ENCODE measurements at regions not wholly inside any gene's neighbourhood (a gene's known extent, or its start where the extent isn't known, plus 50 kb on each side); places are given as distances from the start of the nearest gene placed in this dataset.
A peak's percentile ranks its signal among the peaks of the same experiment; 100 is the strongest.

DNA sequence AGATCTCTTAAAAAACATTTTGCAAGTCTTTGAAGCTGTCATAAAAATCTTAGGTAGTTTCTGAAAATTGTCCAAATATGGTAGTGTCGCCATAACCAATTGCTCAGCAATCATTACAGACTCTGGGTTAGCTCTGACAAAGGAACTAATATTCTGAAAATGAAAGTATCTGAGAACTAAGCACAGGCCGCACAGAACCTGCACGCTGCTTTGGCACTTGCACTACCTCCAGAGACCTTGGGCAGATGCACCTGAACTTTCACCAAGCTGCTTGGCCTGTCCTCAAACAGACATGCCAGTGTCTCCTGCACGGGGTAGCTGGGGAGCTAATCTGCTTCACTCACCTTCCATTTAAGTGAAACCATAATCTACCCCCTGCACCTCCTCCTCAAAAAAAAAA lies 317.0 kb downstream of the MAF start:
- no peaks in the 10 kb centered on the region for H3K27me3 ChIP-seq (ENCODE audit: control insufficient read depth, insufficient read depth)
- DNase-seq = no peak
- H3K4me3 ChIP-seq (ENCODE audit: low read length) = no peak overlapping the region
- intact Hi-C loops (cut with DNase I) = no loop called here
- peaks cover 3% of the 10 kb centered on the region for H3K4me1 ChIP-seq (ENCODE audit: control insufficient read depth, insufficient read depth, low read length)
- 89% methylated on average over 4 of the region's 4 CpGs for WGBS
- ATAC-seq = no peak
- no peaks in the 10 kb centered on the region for H3K9me3 ChIP-seq (ENCODE audit: control insufficient read depth, low read length)
- no peak overlapping the region for H3K27ac ChIP-seq (ENCODE audit: low read length)

DNA sequence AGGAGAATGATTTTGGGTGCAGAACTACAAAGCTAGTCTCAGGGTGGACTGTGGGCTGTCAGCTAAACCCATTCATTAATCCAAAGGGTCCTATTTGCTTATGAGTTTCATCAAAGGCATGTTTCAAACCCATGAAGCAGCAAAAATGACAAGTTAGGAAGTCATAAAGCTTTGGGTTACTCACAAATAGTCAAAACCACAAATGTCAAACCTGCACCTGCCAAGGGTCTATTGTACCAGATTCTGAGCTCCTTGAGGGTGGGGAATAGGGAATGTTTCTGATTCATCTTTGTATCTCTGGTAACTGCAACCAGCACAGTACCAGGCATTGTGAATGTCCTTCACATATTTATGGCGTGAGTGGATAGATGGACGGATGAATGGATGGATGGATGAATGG lies 317.7 kb downstream of the MAF start:
- ATAC-seq = no peak
- H3K9me3 ChIP-seq (ENCODE audit: control insufficient read depth, low read length) = no peaks in the 10 kb centered on the region
- no peak for DNase-seq
- WGBS = 97% methylated on average over 2 of the region's 2 CpGs
- intact Hi-C loops (cut with DNase I) = no loop called here
- H3K4me1 ChIP-seq (ENCODE audit: control insufficient read depth, insufficient read depth, low read length) = peaks cover 3% of the 10 kb centered on the region
- H3K4me3 ChIP-seq (ENCODE audit: low read length) = no peak overlapping the region
- H3K27ac ChIP-seq (ENCODE audit: low read length) = no peak overlapping the region
- no peaks in the 10 kb centered on the region for H3K27me3 ChIP-seq (ENCODE audit: control insufficient read depth, insufficient read depth)

DNA sequence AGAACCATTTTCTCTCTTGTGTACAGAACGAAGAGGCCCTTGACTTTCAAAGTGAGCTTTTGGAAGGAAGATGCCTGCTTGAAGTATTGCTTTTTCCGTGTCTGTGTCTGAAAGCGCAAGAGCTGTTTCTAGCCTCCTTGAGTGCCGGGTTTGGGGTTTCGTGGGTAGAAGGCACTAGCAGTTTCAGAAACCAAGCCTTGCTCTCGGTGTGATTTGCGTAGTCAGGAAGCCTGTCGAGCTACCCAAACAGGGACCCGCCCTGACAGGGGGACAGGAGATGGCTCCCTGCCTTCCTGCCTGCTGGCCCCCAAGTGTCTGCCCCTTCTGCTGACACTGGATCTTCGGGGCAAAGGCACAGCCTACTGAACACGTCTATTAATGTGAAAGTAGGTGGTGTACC lies 322.0 kb downstream of the MAF start:
- H3K4me3 ChIP-seq (ENCODE audit: low read length) = no peak overlapping the region
- ATAC-seq (no peak), DNase-seq (no peak)
- intact Hi-C loops (cut with DNase I) = no loop called here
- no peaks in the 10 kb centered on the region for H3K4me1 ChIP-seq (ENCODE audit: control insufficient read depth, insufficient read depth, low read length)
- no peak overlapping the region for H3K27ac ChIP-seq (ENCODE audit: low read length)
- H3K9me3 ChIP-seq (ENCODE audit: control insufficient read depth, low read length) = no peaks in the 10 kb centered on the region
- 82% methylated on average over 11 of the region's 11 CpGs for WGBS
- H3K27me3 ChIP-seq (ENCODE audit: control insufficient read depth, insufficient read depth) = no peaks in the 10 kb centered on the region

GRCh38 chr16:79276501-79276900 lies 324.0 kb downstream of the MAF start:
- H3K27ac ChIP-seq (ENCODE audit: low read length) = no peak overlapping the region
- H3K27me3 ChIP-seq (ENCODE audit: control insufficient read depth, insufficient read depth) = no peaks in the 10 kb centered on the region
- no peaks in the 10 kb centered on the region for H3K4me1 ChIP-seq (ENCODE audit: control insufficient read depth, insufficient read depth, low read length)
- no peak overlapping the region for H3K4me3 ChIP-seq (ENCODE audit: low read length)
- no peak for DNase-seq
- 88% methylated on average over 6 of the region's 6 CpGs for WGBS
- no peaks in the 10 kb centered on the region for H3K9me3 ChIP-seq (ENCODE audit: control insufficient read depth, low read length)
- intact Hi-C loops (cut with DNase I) = no loop called here
- ATAC-seq = no peak

- intact Hi-C loops (cut with DNase I) = no loop called here
- Histone ChIP-seq H3K4me1 (ENCODE audit: control insufficient read depth, insufficient read depth, low read length) (no peaks in the 10 kb centered on the region), H3K9me3 (ENCODE audit: control insufficient read depth, low read length) (no peaks in the 10 kb centered on the region), H3K4me3 (ENCODE audit: low read length) (no peak overlapping the region), H3K27ac (ENCODE audit: low read length) (no peak overlapping the region), H3K27me3 (ENCODE audit: control insufficient read depth, insufficient read depth) (no peaks in the 10 kb centered on the region)
- DNase-seq (no peak), ATAC-seq (no peak)
- WGBS = 96% methylated on average over 4 of the region's 4 CpGs
Observed at GRCh38 chr16:79274264-79274663, 326.3 kb downstream of the MAF start.

DNA sequence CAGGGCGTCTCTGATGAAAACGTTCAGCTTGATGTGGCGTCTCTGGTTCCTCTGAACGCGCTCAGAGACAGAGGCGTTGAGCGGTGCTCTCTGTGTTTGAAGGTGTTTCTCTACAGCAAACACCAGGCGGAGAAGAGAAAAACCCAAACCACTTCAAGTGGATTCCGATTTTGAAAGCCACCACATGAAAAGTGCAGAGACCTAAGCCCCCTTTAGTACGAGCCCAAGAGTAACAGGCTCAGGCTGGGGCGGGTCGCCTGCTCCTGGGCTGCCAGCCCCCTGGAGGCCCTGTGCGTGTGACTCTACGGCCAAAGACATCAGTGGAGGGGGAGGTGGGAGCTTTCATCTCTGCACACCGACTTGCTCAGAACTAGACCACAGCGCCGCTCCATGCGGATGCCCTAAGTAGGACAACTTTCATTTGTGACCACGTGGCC lies 328.4 kb downstream of the MAF start:
- Histone ChIP-seq H3K4me3 (ENCODE audit: low read length) (no peak overlapping the region), H3K4me1 (ENCODE audit: control insufficient read depth, insufficient read depth, low read length) (no peaks in the 10 kb centered on the region), H3K27ac (ENCODE audit: low read length) (no peak overlapping the region), H3K9me3 (ENCODE audit: control insufficient read depth, low read length) (no peaks in the 10 kb centered on the region), H3K27me3 (ENCODE audit: control insufficient read depth, insufficient read depth) (no peaks in the 10 kb centered on the region)
- WGBS = 92% methylated on average over 19 of the region's 19 CpGs
- ATAC-seq (no peak), DNase-seq (peak in 1 of 3 donors; percentile 55)
- intact Hi-C loops (cut with DNase I) = no loop called here

- no peak for ATAC-seq
Observed at GRCh38 chr16:79271583-79271982, 329.0 kb downstream of the MAF start.

DNA sequence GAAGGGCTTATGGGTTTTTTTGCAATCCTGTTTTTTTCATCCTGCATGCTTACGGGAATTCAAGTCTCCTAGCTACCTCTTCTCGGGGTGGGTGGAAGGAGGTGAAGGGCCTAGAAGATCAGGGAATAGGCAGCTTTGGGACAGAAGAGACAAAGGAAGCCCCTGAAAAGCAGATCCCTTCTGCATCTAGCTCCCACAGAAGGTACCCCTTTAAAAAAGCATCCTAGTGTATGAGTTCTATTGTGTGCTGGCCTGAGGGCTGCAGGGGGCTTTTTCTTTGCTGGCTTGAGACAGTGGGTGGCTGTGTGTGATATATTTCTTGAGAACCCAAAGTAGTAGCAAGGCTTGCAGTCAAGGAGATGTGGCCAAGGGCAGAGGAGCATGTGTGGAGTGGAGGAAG lies 330.5 kb downstream of the MAF start:
- no peak overlapping the region for H3K27ac ChIP-seq (ENCODE audit: low read length)
- no peaks in the 10 kb centered on the region for H3K4me1 ChIP-seq (ENCODE audit: control insufficient read depth, insufficient read depth, low read length)
- H3K4me3 ChIP-seq (ENCODE audit: low read length) = no peak overlapping the region
- no peak for ATAC-seq
- 94% methylated on average over 2 of the region's 2 CpGs for WGBS
- intact Hi-C loops (cut with DNase I) = no loop called here
- H3K27me3 ChIP-seq (ENCODE audit: control insufficient read depth, insufficient read depth) = no peaks in the 10 kb centered on the region
- no peaks in the 10 kb centered on the region for H3K9me3 ChIP-seq (ENCODE audit: control insufficient read depth, low read length)
- no peak for DNase-seq

More at GRCh38 chr16:79271583-79271982, 329.0 kb downstream of the MAF start:
- no peaks in the 10 kb centered on the region for H3K4me1 ChIP-seq (ENCODE audit: control insufficient read depth, insufficient read depth, low read length)
- H3K27ac ChIP-seq (ENCODE audit: low read length) = no peak overlapping the region
- no peaks in the 10 kb centered on the region for H3K9me3 ChIP-seq (ENCODE audit: control insufficient read depth, low read length)
- 2% methylated on average over 1 of the region's 1 CpG for WGBS
- no peaks in the 10 kb centered on the region for H3K27me3 ChIP-seq (ENCODE audit: control insufficient read depth, insufficient read depth)
- no peak overlapping the region for H3K4me3 ChIP-seq (ENCODE audit: low read length)
- intact Hi-C loops (cut with DNase I) = no loop called here
- DNase-seq = no peak

- 80% methylated on average over 8 of the region's 8 CpGs for WGBS
- intact Hi-C loops (cut with DNase I) = no loop called here
- no peaks in the 10 kb centered on the region for H3K9me3 ChIP-seq (ENCODE audit: control insufficient read depth, low read length)
- no peaks in the 10 kb centered on the region for H3K4me1 ChIP-seq (ENCODE audit: control insufficient read depth, insufficient read depth, low read length)
- H3K27ac ChIP-seq (ENCODE audit: low read length) = no peak overlapping the region
- DNase-seq (no peak), ATAC-seq (no peak)
- H3K27me3 ChIP-seq (ENCODE audit: control insufficient read depth, insufficient read depth) = no peaks in the 10 kb centered on the region
- H3K4me3 ChIP-seq (ENCODE audit: low read length) = no peak overlapping the region
Observed at GRCh38 chr16:79269211-79269863, 331.2 kb downstream of the MAF start.

DNA sequence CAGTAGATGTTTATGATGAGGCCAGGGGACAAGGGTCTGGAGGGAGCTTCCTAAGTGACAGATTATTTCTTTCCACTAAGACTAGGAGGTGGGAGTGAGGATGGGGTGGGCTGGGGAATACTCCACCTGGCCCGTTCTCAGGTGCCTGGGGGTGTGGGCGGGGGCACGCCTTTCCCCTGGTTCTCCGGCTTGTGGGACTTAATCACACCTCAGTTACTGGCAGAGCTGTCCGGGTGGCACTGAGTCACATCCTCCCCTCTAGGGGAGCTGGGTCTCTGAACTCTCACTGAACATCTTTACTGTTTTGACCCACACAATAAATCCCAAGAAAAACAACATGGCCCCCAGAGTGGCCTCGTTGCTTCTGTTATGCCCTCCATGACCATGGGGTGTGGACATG lies 332.8 kb downstream of the MAF start:
- H3K4me1 ChIP-seq (ENCODE audit: control insufficient read depth, insufficient read depth, low read length) = no peaks in the 10 kb centered on the region
- H3K9me3 ChIP-seq (ENCODE audit: control insufficient read depth, low read length) = no peaks in the 10 kb centered on the region
- ATAC-seq (no peak), DNase-seq (no peak)
- H3K27ac ChIP-seq (ENCODE audit: low read length) = no peak overlapping the region
- H3K4me3 ChIP-seq (ENCODE audit: low read length) = no peak overlapping the region
- intact Hi-C loops (cut with DNase I) = no loop called here
- H3K27me3 ChIP-seq (ENCODE audit: control insufficient read depth, insufficient read depth) = no peaks in the 10 kb centered on the region
- 90% methylated on average over 6 of the region's 6 CpGs for WGBS

DNA sequence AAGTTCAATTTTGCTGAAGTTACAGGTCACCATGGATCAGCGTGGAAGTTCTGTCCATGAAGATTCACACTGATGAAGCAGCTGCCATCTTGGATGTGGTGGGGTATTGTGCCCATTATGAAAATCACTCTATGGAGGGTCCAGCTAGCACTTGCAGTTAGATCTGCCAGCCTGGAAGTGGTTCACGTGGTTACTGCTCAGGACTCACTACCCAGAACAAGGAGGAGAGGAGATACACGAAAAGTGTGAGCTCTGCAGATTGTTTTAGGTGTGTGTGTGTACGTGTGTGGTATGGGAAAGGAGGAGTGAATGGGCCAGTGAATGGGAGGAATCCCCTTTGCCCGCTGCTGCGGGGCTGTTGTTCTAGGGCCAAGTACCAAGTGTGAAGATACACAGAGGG lies 333.4 kb downstream of the MAF start:
- H3K9me3 ChIP-seq (ENCODE audit: control insufficient read depth, low read length) = no peaks in the 10 kb centered on the region
- no peak overlapping the region for H3K27ac ChIP-seq (ENCODE audit: low read length)
- intact Hi-C loops (cut with DNase I) = no loop called here
- ATAC-seq = no peak
- WGBS = 92% methylated on average over 6 of the region's 6 CpGs
- H3K4me1 ChIP-seq (ENCODE audit: control insufficient read depth, insufficient read depth, low read length) = no peaks in the 10 kb centered on the region
- no peak for DNase-seq
- H3K4me3 ChIP-seq (ENCODE audit: low read length) = no peak overlapping the region
- H3K27me3 ChIP-seq (ENCODE audit: control insufficient read depth, insufficient read depth) = no peaks in the 10 kb centered on the region

GRCh38 chr16:79265701-79266100 lies 334.8 kb downstream of the MAF start:
- Histone ChIP-seq H3K9me3 (ENCODE audit: control insufficient read depth, low read length) (no peaks in the 10 kb centered on the region), H3K4me3 (ENCODE audit: low read length) (no peak overlapping the region), H3K27ac (ENCODE audit: low read length) (no peak overlapping the region), H3K4me1 (ENCODE audit: control insufficient read depth, insufficient read depth, low read length) (no peaks in the 10 kb centered on the region), H3K27me3 (ENCODE audit: control insufficient read depth, insufficient read depth) (no peaks in the 10 kb centered on the region)
- no peak for ATAC-seq
- intact Hi-C loops (cut with DNase I) = no loop called here
- 86% methylated on average over 4 of the region's 4 CpGs for WGBS
- no peak for DNase-seq

All from right cardiac atrium (tissue), 5 donors.